SU-DHL-6 (cell line): ENCODE measurements at regions not wholly inside any gene's neighbourhood (a gene's known extent, or its start where the extent isn't known, plus 50 kb on each side); places are given as distances from the start of the nearest gene placed in this dataset.

Source experiments
- H2AFZ ChIP-seq: fragments of 200-600 bp; sonication (generic); 2 replicates; pipeline ENCODE4 v1.6.1; 2014; ENCODE audit warnings: low read depth, mild to moderate bottlenecking, moderate library complexity, mixed read lengths, antibody characterized with exemption, low read length; ENCODE audit not compliant: severe bottlenecking
- H3F3A ChIP-seq: fragments of 200-600 bp; shearing (Covaris generic); 2 replicates; pipeline ENCODE4 v1.6.0; 2016; ENCODE audit warnings: antibody characterized with exemption, mild to moderate bottlenecking; ENCODE audit not compliant: insufficient read depth
- H3K27ac ChIP-seq: fragments of 200-600 bp; sonication (generic); 2 replicates; pipeline ENCODE4 v1.5.1; 2016; ENCODE audit warnings: low read depth, mild to moderate bottlenecking, low read length, moderate library complexity, mixed read lengths
- H3K27me3 ChIP-seq: fragments of 200-600 bp; sonication (generic), shearing (Covaris generic); 2 replicates; pipeline ENCODE4 v1.6.0; 2014; ENCODE audit warnings: mild to moderate bottlenecking, low read length
- H3K36me3 ChIP-seq: fragments of 200-600 bp; sonication (generic); 2 replicates; pipeline ENCODE4 v1.6.1; 2014; ENCODE audit warnings: mild to moderate bottlenecking, low read length, mixed read lengths
- H3K4me2 ChIP-seq: fragments of 300-600, 200-600 bp; shearing (Covaris generic), sonication (generic); 2 replicates; pipeline ENCODE4 v1.6.0; 2014; ENCODE audit warnings: low read length, low read depth, mild to moderate bottlenecking; ENCODE audit not compliant: poor library complexity, severe bottlenecking
- H3K4me3 ChIP-seq: fragments of 200-600 bp; sonication (generic); 2 replicates; pipeline ENCODE4 v1.5.1; 2014; ENCODE audit warnings: antibody characterized with exemption, low read length, mild to moderate bottlenecking, mixed read lengths; ENCODE audit not compliant: insufficient read depth, poor library complexity, severe bottlenecking
- H3K79me2 ChIP-seq: fragments of 200-600 bp; sonication (generic); 2 replicates; pipeline ENCODE4 v1.6.1; 2014; ENCODE audit warnings: mild to moderate bottlenecking, low read length, moderate library complexity; ENCODE audit not compliant: insufficient read depth
- H3K9ac ChIP-seq: fragments of 200-600 bp; sonication (generic); 2 replicates; pipeline ENCODE4 v1.7.0; 2014; ENCODE audit warnings: mild to moderate bottlenecking, low read length
- H3K9me2 ChIP-seq: fragments of 200-600 bp; sonication (generic); replicated peaks from 2 replicates; pipeline ENCODE4 v1.6.1; 2014; ENCODE audit warnings: low read length; ENCODE audit not compliant: insufficient read depth
- H3K9me3 ChIP-seq: fragments of 200-600 bp; sonication (generic); 2 replicates; pipeline ENCODE4 v1.6.1; 2014; ENCODE audit warnings: low read length, mixed read lengths; ENCODE audit not compliant: insufficient read depth
- H4K20me1 ChIP-seq: fragments of 200-600 bp; sonication (generic); 2 replicates; pipeline ENCODE4 v1.6.1; 2014; ENCODE audit warnings: low read depth, mild to moderate bottlenecking, antibody characterized with exemption, low read length, moderate library complexity, mixed read lengths
- CTCF ChIP-seq: fragments of 200-600 bp; sonication (generic); IDR thresholded peaks from one replicate; pipeline ENCODE4 v1.5.1; 2017; ENCODE audit warnings: antibody characterized with exemption, mild to moderate bottlenecking, low read length, moderate library complexity; ENCODE audit not compliant: insufficient read depth, poor library complexity, severe bottlenecking
- EZH2phosphoT487 ChIP-seq: fragments of 200-600 bp; sonication (generic), shearing (Covaris generic); conservative IDR thresholded peaks from 2 replicates; pipeline ENCODE4 v1.6.1; 2018; ENCODE audit warnings: mild to moderate bottlenecking, antibody characterized with exemption, low read length, moderate library complexity, mixed read lengths

GRCh38 chr9:12874395-12874794 is 99.6 kb downstream of the LURAP1L start:
- Histone ChIP-seq H4K20me1 (no peaks in the 10 kb centered on the region), H3K4me2 (no peak overlapping the region), H3K79me2 (no peaks in the 10 kb centered on the region), H3K36me3 (no peaks in the 10 kb centered on the region), H3K9me3 (no peaks in the 10 kb centered on the region), H2AFZ (no peak overlapping the region), H3K9ac (no peak overlapping the region), H3F3A (no peaks in the 10 kb centered on the region), H3K4me3 (no peak overlapping the region), H3K9me2 (no peaks in the 10 kb centered on the region), H3K27ac (no peak overlapping the region), H3K27me3 (no peaks in the 10 kb centered on the region)
- TF ChIP-seq CTCF: no peak
- no peak for TF ChIP-seq EZH2phosphoT487

- no peaks in the 10 kb centered on the region for H3K27me3 ChIP-seq
- no peaks in the 10 kb centered on the region for H3K9me2 ChIP-seq
- H4K20me1 ChIP-seq: no peaks in the 10 kb centered on the region
- no peaks in the 10 kb centered on the region for H3K79me2 ChIP-seq
- H3K9ac ChIP-seq: no peak overlapping the region
- H2AFZ ChIP-seq: no peak overlapping the region
- no peaks in the 10 kb centered on the region for H3K9me3 ChIP-seq
- no peak overlapping the region for H3K27ac ChIP-seq
- H3K4me2 ChIP-seq: no peak overlapping the region
- no peaks in the 10 kb centered on the region for H3F3A ChIP-seq
- no peak for TF ChIP-seq CTCF
- TF ChIP-seq EZH2phosphoT487: no peak
- H3K4me3 ChIP-seq: no peak overlapping the region
- H3K36me3 ChIP-seq: no peaks in the 10 kb centered on the region
Measured at GRCh38 chr9:12875191-12875590, 100.4 kb downstream of the LURAP1L start.

- no peaks in the 10 kb centered on the region for H3K36me3 ChIP-seq
- no peaks in the 10 kb centered on the region for H3K27me3 ChIP-seq
- no peak for TF ChIP-seq EZH2phosphoT487
- no peak for TF ChIP-seq CTCF
- no peaks in the 10 kb centered on the region for H3K9me3 ChIP-seq
- no peak overlapping the region for H3K9ac ChIP-seq
- H3F3A ChIP-seq: no peaks in the 10 kb centered on the region
- no peaks in the 10 kb centered on the region for H3K9me2 ChIP-seq
- H3K27ac ChIP-seq: no peak overlapping the region
- no peaks in the 10 kb centered on the region for H3K79me2 ChIP-seq
- H4K20me1 ChIP-seq: no peaks in the 10 kb centered on the region
- no peak overlapping the region for H2AFZ ChIP-seq
- H3K4me2 ChIP-seq: no peak overlapping the region
- no peak overlapping the region for H3K4me3 ChIP-seq
Measured at GRCh38 chr9:12876872-12877271, 102.1 kb downstream of the LURAP1L start.
